OCI-LY7 (cell line): ENCODE measurements at regions not wholly inside any gene's neighbourhood (a gene's known extent, or its start where the extent isn't known, plus 50 kb on each side); places are given as distances from the start of the nearest gene placed in this dataset.

ENCODE experiments used
- CTCF ChIP-seq: fragments of 200-600 bp; sonication (generic); conservative IDR thresholded peaks from 2 replicates; pipeline ENCODE4 v1.5.1; 2014; ENCODE audit warnings: mild to moderate bottlenecking, antibody characterized with exemption, low read length, moderate library complexity, mixed read lengths
- EZH2phosphoT487 ChIP-seq: fragments of 200-600 bp; sonication (generic); IDR thresholded peaks from 2 replicates; pipeline ENCODE4 v1.6.1; 2018; ENCODE audit warnings: low read depth, borderline replicate concordance, mild to moderate bottlenecking, mixed run types, antibody characterized with exemption, low read length, moderate library complexity, mixed read lengths

- no peak for TF ChIP-seq CTCF
- no peak for TF ChIP-seq EZH2phosphoT487
These were observed 284.4 kb downstream of the CRPPA start for GRCh38 chr7:16136896-16137295.
